B cell (primary cell): ENCODE measurements at regions not wholly inside any gene's neighbourhood (a gene's known extent, or its start where the extent isn't known, plus 50 kb on each side); places are given as distances from the start of the nearest gene placed in this dataset.

Experiments
- CTCF ChIP-seq: fragments of 200-600 bp; IDR thresholded peaks from one replicate; pipeline ENCODE4 v1.8.0; 2022; ENCODE audit warnings: antibody characterized with exemption, mild to moderate bottlenecking
- EZH2 ChIP-seq: IDR thresholded peaks from 2 replicates; pipeline ENCODE4 v1.6.1; 2012; ENCODE audit warnings: borderline replicate concordance, low read depth, mild to moderate bottlenecking, moderate library complexity, low read length; ENCODE audit not compliant: insufficient read depth, poor library complexity, severe bottlenecking

GRCh38 chr16:82497139-82497538, 129.6 kb upstream of the CDH13 start:
- TF ChIP-seq CTCF (no peak), EZH2 (no peak)
